Naive thymus-derived CD8-positive, alpha-beta T cell (primary cell): ENCODE measurements at regions not wholly inside any gene's neighbourhood (a gene's known extent, or its start where the extent isn't known, plus 50 kb on each side); places are given as distances from the start of the nearest gene placed in this dataset.
A peak's percentile ranks its signal among the peaks of the same experiment; 100 is the strongest.
"Not testable (repeated sequence)": the region's sequence is repeated elsewhere in the genome, so short reads cannot be mapped to it uniquely, and the experiment has no call there.

Source experiments
- ATAC-seq, 2 donors: fragments of 150-1000 bp; cut with Tn5 transposase in 1 of 2; sonication (Bioruptor Pico), chemical (Tn5 transposase) in 1 of 2; 1 replicate in 1 of 2; 2 replicates in 1 of 2; pipeline ENCODE4 v1.10.0; 2021; ENCODE audit warnings: mild to moderate bottlenecking in 2 of 2, moderate library complexity in 2 of 2
- POLR2A ChIA-PET: fragments of 350-600 bp; sonication (Branson Sonifier 250); formaldehyde crosslinking; loops from one replicate; lab custom pipeline; 2021; ENCODE audit warnings: antibody characterized with exemption; lab: Charles Lee
- DNase-seq, 10 donors: peaks; one replicate each; pipeline versions ENCODE4 v3.0.0 to v3.0.0-alpha.2; 2020 to 2022
- H3K27ac Mint-ChIP-seq, 10 donors: one replicate each; pipeline ENCODE4 v1.8.0; 2020 to 2022; ENCODE audit warnings: mild to moderate bottlenecking in 10 of 10, mixed read lengths in 10 of 10, moderate library complexity in 4 of 10, inconsistent platforms in 1 of 10
- H3K27me3 Mint-ChIP-seq, 5 donors: one replicate each; pipeline ENCODE4 v1.8.0; 2021 to 2022; ENCODE audit warnings: mixed read lengths in 5 of 5
- H3K36me3 Mint-ChIP-seq, 3 donors: one replicate each; pipeline ENCODE4 v1.8.0; 2020 to 2022; ENCODE audit warnings: mixed read lengths in 3 of 3, mild to moderate bottlenecking in 2 of 3, inconsistent platforms in 1 of 3
- H3K4me1 Mint-ChIP-seq, 4 donors: one replicate each; pipeline ENCODE4 v1.8.0; 2021 to 2022; ENCODE audit warnings: mixed read lengths in 4 of 4
- H3K4me3 Mint-ChIP-seq, 10 donors: one replicate each; pipeline ENCODE4 v1.8.0; 2020 to 2022; ENCODE audit warnings: mild to moderate bottlenecking in 10 of 10, mixed read lengths in 10 of 10, moderate library complexity in 6 of 10, inconsistent platforms in 1 of 10
- H3K9me3 Mint-ChIP-seq, 9 donors: one replicate each; pipeline ENCODE4 v1.8.0; 2020 to 2022; ENCODE audit warnings: mixed read lengths in 9 of 9, mild to moderate bottlenecking in 3 of 9, inconsistent platforms in 1 of 9, moderate library complexity in 1 of 9

DNA sequence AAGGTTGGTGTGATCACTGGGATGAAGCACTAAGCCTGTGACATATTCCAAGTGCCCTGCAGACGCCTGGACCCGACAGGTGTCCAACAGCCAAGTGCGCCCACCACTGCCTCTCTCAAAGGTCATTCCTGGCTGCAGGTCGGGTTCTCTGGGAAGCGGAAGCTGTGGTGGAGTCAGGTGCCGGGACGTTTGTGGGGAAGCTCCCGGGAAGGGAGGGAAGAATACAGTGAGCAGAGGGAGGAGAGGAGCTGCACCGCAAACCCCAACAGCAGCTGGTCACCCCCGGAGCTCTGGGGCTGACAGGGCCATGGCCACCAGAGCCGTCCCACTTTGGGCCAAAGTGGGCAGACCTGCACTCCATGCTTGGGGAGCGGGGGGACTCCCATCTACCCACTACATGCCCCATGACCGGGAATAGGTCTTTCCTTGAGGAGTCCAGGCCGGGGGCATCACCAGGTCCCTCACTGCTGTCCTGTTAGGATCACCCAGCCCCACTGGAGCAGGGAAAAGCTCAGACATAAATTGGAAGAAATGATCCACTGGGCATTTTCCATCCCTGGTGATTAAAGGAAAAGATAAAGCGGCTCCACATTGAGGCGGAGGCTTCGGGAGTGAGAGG lies 84.5 kb upstream of the PPP2R2D start:
- ATAC-seq, result no peak
- POLR2A ChIA-PET, result no interaction called here
- Mint-ChIP-seq H3K27ac (no peak overlapping the region), H3K27me3 (peaks cover 0 to 21% (median 4%) of the 10 kb centered on the region in 5 donors), H3K36me3 (no peaks in the 10 kb centered on the region), H3K4me3 (no peak overlapping the region), H3K4me1 (no peaks in the 10 kb centered on the region), H3K9me3 (no peaks in the 10 kb centered on the region)
- peak in 1 of 10 donors; percentile 13 for DNase-seq

DNA sequence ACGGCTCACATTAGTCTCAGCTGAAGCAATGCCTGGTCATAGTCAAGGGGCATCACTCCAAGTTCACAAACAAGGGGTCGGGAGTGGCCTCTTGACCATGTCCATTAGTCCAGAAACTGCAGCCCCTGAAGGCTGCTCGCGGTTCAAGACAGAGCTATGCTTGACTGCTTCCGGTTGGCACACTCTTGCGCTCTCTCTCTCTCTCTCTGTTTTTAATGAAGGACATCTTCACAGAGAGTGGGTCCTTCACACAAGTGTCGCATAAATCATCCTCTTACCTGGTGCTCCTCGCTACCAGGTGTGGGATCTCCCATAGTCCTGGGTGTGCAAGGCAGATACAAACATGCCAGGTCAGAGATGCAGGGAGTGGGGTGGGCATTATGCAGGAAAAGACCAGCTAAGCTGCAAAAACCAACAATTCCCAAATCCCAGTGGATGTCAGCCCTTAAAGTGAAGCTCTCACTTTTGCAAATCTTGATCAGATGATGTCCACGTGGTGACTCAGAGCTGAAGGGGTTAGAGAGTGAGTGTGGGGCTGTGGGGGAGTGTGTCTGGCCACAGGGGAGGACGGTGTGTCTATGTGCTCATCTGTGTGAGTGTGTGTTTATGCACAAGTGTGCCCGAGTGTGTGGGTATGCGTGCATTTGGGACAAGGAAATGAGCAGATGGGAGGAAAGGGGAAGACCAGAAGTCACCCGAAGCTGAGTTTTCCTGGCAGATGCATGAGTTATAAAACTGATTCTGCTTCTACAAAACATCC lies 83.7 kb upstream of the PPP2R2D start:
- Mint-ChIP-seq H3K27me3 (peaks cover 0 to 21% (median 4%) of the 10 kb centered on the region in 5 donors), H3K36me3 (no peaks in the 10 kb centered on the region), H3K27ac (no peak overlapping the region), H3K4me3 (no peak overlapping the region), H3K4me1 (no peaks in the 10 kb centered on the region), H3K9me3 (no peaks in the 10 kb centered on the region)
- peak in 1 of 10 donors; percentile 3 for DNase-seq
- POLR2A ChIA-PET, result no interaction called here
- ATAC-seq, result no peak

DNA sequence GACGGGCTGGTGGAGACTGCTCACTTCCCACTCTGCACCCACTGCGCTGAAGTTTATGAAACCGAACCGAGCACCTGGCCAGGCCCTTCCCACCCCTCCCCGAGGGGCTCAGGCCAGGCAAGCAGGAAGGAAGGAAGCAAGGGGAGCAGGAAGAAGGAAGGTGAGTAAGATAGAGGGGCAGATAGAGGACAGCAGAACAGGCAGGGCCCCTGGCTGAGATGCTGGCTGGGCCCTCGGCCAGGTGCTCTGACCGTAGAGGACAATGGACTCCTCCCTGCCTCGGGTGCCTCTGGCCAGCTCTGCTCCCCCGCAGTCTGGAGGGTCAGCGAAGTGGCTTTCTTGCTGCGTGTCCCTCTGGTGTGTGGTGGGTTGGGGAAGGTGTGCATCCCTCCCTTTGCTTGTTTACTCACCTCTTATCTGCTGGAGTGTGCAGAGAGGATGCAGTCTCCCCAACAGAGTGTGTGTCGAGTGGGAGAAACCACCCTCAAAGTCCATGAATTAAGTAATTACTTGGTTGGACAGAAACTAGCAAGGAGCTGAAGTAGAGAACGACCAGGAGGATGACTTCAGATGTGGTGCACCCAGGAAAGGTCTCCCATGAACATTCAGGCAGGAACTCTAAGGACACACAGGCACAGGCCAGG lies 82.8 kb upstream of the PPP2R2D start:
- POLR2A ChIA-PET, result no interaction called here
- DNase-seq (peak in 1 of 10 donors; percentile 12), ATAC-seq (no peak)
- H3K27ac Mint-ChIP-seq, result no peak overlapping the region
- peaks cover 0 to 21% (median 8%) of the 10 kb centered on the region in 5 donors for H3K27me3 Mint-ChIP-seq
- H3K9me3 Mint-ChIP-seq, result no peaks in the 10 kb centered on the region
- no peak overlapping the region for H3K4me3 Mint-ChIP-seq
- no peaks in the 10 kb centered on the region for H3K36me3 Mint-ChIP-seq
- H3K4me1 Mint-ChIP-seq, result no peaks in the 10 kb centered on the region

DNA sequence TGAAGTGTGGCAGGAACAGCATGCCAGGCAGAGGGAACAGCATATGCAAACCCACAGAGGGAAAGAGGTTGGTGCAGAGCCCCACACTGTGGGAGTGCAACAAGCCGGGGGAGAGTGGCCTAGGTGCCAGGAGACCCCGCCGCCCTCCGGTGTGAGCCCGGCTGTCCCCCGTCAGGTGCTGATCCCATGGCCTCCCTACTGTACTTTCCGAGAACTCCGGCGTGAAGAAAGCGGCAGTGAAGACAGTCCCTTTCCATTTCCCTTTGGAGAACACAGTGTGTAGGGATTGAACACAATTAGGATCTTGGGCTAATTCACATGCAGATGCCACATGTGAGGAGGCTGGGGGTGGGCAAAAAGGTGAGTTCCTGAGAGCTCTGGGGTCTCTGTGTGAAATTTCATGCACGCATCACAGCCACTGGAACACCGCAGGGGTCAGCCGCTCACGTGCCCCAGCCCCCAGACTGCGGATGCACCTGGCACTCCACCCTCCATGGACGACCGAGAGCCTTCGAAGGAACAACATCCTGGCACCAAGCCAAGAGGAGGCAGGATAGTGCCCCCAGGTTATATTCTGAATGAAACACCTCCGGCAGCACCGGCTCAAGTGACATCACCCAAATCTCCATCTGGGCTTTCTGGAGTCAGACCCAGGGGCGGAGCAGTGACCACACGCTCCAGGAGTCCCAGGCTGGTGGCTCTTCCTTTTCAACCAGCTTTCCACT lies 82.1 kb upstream of the PPP2R2D start:
- Mint-ChIP-seq H3K27ac (no peak overlapping the region), H3K4me1 (no peaks in the 10 kb centered on the region), H3K4me3 (no peak overlapping the region), H3K36me3 (no peaks in the 10 kb centered on the region), H3K9me3 (no peaks in the 10 kb centered on the region), H3K27me3 (peaks cover 0 to 21% (median 8%) of the 10 kb centered on the region in 5 donors)
- POLR2A ChIA-PET, result no interaction called here
- ATAC-seq (no peak), DNase-seq (peak in 1 of 10 donors; percentile 7)

DNA sequence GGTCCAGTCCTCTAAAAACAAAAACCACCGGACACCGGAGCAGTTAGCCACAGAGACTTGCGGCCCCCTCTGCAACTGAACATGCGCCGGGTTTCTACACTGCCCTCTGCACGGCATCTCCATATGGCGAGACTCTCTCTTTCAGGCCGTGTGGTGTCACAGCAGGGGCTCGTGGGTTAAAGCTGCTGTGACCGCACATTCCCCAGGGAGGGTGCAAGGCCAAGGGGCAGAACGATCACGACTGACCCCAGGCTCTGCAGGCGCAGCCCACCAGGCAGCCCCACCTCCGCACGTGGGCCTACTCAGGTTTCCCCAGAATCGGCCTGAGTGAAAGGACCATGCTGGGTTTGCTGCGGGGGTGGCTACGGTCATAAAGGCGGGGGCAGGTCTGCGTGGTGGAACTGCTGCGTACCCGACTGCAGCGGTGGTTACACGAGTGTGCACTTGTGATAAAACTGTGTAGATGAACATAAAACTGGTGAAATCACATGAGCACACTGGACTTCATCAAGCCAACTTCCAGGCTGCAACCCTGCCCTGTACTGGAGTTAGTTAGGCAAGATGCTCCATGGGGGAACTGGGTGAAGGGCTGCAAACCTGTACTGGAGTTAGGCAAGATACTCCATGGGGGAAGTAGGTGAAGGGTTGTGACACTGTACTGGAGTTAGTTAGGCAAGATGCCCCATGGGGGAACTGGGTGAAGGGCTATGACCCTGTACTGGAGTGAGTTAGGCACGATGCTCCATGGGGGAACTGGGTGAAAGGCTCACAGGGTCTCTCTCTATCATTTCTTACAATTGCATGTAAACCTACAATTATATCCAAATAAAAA lies 81.4 kb upstream of the PPP2R2D start:
- DNase-seq, result peak in 2 of 10 donors; percentile 13 to 27
- Mint-ChIP-seq H3K4me3 (no peak overlapping the region), H3K36me3 (no peaks in the 10 kb centered on the region), H3K27ac (no peak overlapping the region), H3K27me3 (peaks cover 0 to 21% (median 8%) of the 10 kb centered on the region in 5 donors), H3K4me1 (no peaks in the 10 kb centered on the region), H3K9me3 (no peaks in the 10 kb centered on the region)
- ATAC-seq, result no peak
- POLR2A ChIA-PET, result no interaction called here

DNA sequence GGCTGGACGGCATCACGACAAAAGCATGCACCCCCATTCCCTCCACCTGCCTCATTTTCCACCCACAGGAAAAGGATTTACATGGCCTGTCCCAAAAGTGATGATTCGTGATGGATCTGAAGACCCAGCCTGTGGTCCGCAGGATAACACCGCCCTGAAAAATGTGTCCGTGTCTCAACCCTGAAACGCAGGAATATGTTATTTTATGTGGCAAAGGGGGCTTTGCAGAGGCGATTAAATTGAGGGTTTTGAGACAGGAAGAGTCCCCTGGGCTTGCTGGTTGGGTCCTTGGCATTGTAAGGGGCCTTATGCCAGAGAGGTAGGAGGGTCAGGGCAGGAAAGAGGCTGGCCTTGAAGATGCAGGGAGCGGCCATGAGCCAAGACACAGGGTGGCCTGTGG lies 80.2 kb upstream of the PPP2R2D start:
- no peaks in the 10 kb centered on the region for H3K36me3 Mint-ChIP-seq
- H3K4me3 Mint-ChIP-seq, result no peak overlapping the region
- DNase-seq (peak in 1 of 10 donors; percentile 3), ATAC-seq (no peak)
- POLR2A ChIA-PET, result no interaction called here
- H3K27ac Mint-ChIP-seq, result no peak overlapping the region
- H3K4me1 Mint-ChIP-seq, result no peaks in the 10 kb centered on the region
- H3K27me3 Mint-ChIP-seq, result peaks cover 0 to 21% (median 4%) of the 10 kb centered on the region in 5 donors
- H3K9me3 Mint-ChIP-seq, result no peaks in the 10 kb centered on the region

DNA sequence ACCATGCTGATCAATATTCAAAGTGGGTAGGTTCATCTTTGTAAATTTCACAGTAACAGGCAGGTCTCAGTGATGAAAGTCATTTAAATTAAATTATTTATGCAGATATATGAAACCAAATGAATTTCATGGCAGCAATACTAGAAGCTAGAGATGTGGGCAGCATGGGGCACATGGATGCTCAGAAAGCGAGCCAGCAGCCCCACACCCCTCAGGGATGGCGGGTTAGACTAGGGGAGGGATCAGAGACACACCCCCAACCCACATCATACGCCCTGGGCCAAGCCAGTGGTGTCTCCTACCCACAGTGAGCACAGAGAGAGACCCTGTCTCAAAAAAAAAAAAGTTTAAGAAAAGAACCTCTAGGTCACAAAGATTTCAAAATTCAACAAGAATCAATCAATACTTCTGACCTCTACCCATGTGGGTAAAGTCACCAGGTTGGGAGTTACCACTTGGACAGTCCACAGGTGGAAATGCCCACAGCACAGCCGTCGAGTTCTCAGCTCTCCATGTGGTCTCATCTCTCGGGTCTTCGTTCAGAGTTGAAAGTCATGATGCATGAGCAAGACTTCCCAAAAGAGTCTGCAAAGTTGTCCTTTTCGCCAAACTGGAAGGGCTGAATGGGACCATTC lies 79.3 kb upstream of the PPP2R2D start:
- H3K4me3 Mint-ChIP-seq, result no peak overlapping the region
- no peak overlapping the region for H3K27ac Mint-ChIP-seq
- H3K36me3 Mint-ChIP-seq, result no peaks in the 10 kb centered on the region
- H3K27me3 Mint-ChIP-seq, result peaks cover 0 to 19% (median 4%) of the 10 kb centered on the region in 5 donors
- no peaks in the 10 kb centered on the region for H3K4me1 Mint-ChIP-seq
- no peak for ATAC-seq
- POLR2A ChIA-PET, result no interaction called here
- DNase-seq, result peak in 1 of 10 donors; percentile 1
- H3K9me3 Mint-ChIP-seq, result no peaks in the 10 kb centered on the region

DNA sequence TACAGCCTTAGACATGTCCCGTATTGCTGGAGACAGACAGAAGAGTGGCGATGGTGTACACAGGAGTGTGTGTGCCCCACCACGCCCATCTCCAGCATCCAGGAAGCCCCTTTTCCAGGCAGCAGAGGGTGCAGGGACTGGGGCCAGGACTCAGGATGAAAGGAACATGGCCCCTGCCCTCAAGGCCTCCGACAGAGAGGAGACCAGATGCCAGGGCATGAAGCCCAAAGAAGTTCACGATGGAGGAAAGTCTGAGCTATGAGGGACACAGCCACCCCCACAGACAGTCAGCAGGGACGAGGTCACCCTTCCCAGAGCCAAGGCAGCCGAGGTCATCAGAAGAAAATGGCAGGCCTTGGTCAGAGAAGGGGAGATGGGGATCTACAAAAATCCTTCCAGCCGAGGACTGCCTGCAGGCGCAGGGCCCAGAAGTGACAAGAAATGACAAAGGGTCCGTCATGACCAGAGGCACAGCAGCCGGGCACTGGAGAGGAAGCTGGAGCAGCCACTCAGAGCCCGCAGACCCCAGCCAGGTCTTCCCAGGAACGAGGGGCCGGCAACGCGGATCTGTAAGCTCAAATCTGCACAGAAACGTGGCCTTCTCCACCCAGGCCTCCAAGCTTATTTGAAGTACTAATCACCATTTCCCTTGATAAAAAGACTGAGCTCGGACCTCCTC lies 78.7 kb upstream of the PPP2R2D start:
- peak in 2 of 10 donors; percentile 7 to 38 for DNase-seq
- Mint-ChIP-seq H3K36me3 (no peaks in the 10 kb centered on the region), H3K4me1 (no peaks in the 10 kb centered on the region), H3K27me3 (peaks cover 0 to 13% (median 2%) of the 10 kb centered on the region in 5 donors), H3K27ac (no peak overlapping the region), H3K4me3 (no peak overlapping the region), H3K9me3 (no peaks in the 10 kb centered on the region)
- POLR2A ChIA-PET, result no interaction called here
- no peak for ATAC-seq

DNA sequence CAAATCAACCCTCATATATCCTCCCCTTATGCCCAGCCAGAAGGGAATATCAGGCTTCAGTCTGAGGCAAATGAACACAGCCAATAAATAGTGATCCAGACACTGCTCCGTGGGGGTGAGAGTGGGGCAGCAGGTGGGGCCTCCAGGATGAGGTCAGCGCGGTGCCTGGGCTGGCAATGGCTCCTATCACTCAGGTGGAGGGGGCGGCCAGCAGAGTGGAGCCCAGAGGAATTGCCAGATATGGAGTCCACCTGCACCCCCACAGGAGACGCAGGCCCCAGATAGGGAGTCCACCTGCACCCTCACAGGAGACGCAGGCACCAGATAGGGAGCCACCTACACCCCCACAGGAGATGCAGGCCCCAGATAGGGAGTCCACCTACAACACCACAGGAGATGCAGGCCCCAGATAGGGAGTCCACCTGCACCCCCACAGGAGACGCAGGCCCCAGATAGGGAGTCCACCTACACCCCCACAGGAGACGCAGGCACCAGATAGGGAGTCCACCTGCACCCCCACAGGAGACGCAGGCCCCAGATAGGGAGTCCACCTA lies 78.0 kb upstream of the PPP2R2D start:
- H3K9me3 Mint-ChIP-seq, result no peaks in the 10 kb centered on the region
- peaks cover 0 to 13% (median 2%) of the 10 kb centered on the region in 5 donors for H3K27me3 Mint-ChIP-seq

DNA sequence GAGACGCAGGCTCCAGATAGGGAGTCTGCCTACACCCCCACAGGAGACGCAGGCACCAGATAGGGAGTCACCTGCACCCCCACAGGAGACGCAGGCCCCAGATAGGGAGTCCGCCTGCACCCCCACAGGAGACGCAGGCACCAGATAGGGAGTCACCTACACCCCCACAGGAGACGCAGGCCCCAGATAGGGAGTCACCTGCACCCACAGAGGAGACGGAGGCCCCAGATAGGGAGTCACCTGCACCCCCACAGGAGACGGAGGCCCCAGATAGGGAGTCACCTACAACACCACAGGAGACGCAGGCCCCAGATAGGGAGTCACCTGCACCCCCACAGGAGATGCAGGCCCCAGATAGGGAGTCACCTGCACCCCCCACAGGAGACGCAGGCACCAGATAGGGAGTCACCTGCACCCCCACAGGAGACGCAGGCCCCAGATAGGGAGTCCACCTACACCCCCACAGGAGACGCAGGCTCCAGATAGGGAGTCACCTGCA lies 77.2 kb upstream of the PPP2R2D start:
- POLR2A ChIA-PET, result not testable (repeated sequence)

More for the DNA sequence above, 78.0 kb upstream of the PPP2R2D start:
- Mint-ChIP-seq H3K4me1 (no peaks in the 10 kb centered on the region), H3K36me3 (no peaks in the 10 kb centered on the region), H3K27ac (peak overlapping the region in 1 of 10 donors; percentile 40), H3K4me3 (no peak overlapping the region)
- POLR2A ChIA-PET, result no interaction called here
- no peak for ATAC-seq
- peak in 2 of 10 donors; percentile 4 to 35 for DNase-seq

More for the DNA sequence above, 77.2 kb upstream of the PPP2R2D start:
- peak in 1 of 10 donors; percentile 2 for DNase-seq
- not testable (repeated sequence) for H3K36me3 Mint-ChIP-seq, H3K9me3 Mint-ChIP-seq, H3K4me1 Mint-ChIP-seq, H3K27ac Mint-ChIP-seq, H3K4me3 Mint-ChIP-seq, ATAC-seq
- H3K27me3 Mint-ChIP-seq, result peaks cover 0 to 15% (median 2%) of the 10 kb centered on the region in 5 donors
